ENCODE measurements at regions not wholly inside any gene's neighbourhood (a gene's known extent, or its start where the extent isn't known, plus 50 kb on each side); places are given as distances from the start of the nearest gene placed in this dataset.
A peak's percentile ranks its signal among the peaks of the same experiment; 100 is the strongest.

- TF ChIP-seq, protein P1, sequence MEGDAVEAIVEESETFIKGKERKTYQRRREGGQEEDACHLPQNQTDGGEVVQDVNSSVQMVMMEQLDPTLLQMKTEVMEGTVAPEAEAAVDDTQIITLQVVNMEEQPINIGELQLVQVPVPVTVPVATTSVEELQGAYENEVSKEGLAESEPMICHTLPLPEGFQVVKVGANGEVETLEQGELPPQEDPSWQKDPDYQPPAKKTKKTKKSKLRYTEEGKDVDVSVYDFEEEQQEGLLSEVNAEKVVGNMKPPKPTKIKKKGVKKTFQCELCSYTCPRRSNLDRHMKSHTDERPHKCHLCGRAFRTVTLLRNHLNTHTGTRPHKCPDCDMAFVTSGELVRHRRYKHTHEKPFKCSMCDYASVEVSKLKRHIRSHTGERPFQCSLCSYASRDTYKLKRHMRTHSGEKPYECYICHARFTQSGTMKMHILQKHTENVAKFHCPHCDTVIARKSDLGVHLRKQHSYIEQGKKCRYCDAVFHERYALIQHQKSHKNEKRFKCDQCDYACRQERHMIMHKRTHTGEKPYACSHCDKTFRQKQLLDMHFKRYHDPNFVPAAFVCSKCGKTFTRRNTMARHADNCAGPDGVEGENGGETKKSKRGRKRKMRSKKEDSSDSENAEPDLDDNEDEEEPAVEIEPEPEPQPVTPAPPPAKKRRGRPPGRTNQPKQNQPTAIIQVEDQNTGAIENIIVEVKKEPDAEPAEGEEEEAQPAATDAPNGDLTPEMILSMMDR (IDR thresholded peaks at IDR 0.05; ENCODE audit: borderline replicate concordance, extremely low read depth, insufficient read depth) = no peak
- Histone ChIP-seq H3K27me3 (ENCODE audit: control insufficient read depth, insufficient read depth, low read length) (no peaks in the 10 kb centered on the region), H3K4me1 (ENCODE audit: control insufficient read depth in 2 of 3, insufficient read depth in 2 of 3, low read depth in 1 of 3, low read length in 3 of 3) (no peaks in the 10 kb centered on the region), H3K4me3 (ENCODE audit: low read length in 3 of 3) (no peak overlapping the region), H3K9ac (ENCODE audit: low read length in 3 of 3) (no peak overlapping the region), H3K9me3 (ENCODE audit: control insufficient read depth in 2 of 3, insufficient read depth in 1 of 3, low read length in 3 of 3) (no peaks in the 10 kb centered on the region), H3K27ac (ENCODE audit: low read depth in 2 of 2, low read length in 2 of 2) (no peak overlapping the region), H3K36me3 (ENCODE audit: control insufficient read depth in 2 of 3, insufficient read depth in 3 of 3, low read length in 3 of 3) (no peaks in the 10 kb centered on the region)
- no peak for FAIRE-seq
- DNase-seq = no peak
- intact Hi-C loops (cut with DNase I) = no loop called here
These were observed 516.1 kb downstream of the NTRK2 start for GRCh38 chr9:85185486-85186217.

GRCh38 chr9:85182383-85182782, 512.9 kb downstream of the NTRK2 start:
- no peak for DNase-seq
- Histone ChIP-seq H3K4me3 (ENCODE audit: low read length in 3 of 3) (no peak overlapping the region), H3K9me3 (ENCODE audit: control insufficient read depth in 2 of 3, insufficient read depth in 1 of 3, low read length in 3 of 3) (no peaks in the 10 kb centered on the region), H3K27me3 (ENCODE audit: control insufficient read depth, insufficient read depth, low read length) (no peaks in the 10 kb centered on the region), H3K4me1 (ENCODE audit: control insufficient read depth in 2 of 3, insufficient read depth in 2 of 3, low read depth in 1 of 3, low read length in 3 of 3) (no peaks in the 10 kb centered on the region), H3K36me3 (ENCODE audit: control insufficient read depth in 2 of 3, insufficient read depth in 3 of 3, low read length in 3 of 3) (no peaks in the 10 kb centered on the region), H3K27ac (ENCODE audit: low read depth in 2 of 2, low read length in 2 of 2) (no peak overlapping the region), H3K9ac (ENCODE audit: low read length in 3 of 3) (no peak overlapping the region)
- intact Hi-C loops (cut with DNase I) = no loop called here
- TF ChIP-seq, protein P1 (IDR thresholded peaks at IDR 0.05; ENCODE audit: borderline replicate concordance, extremely low read depth, insufficient read depth) = no peak
- no peak for FAIRE-seq

DNA sequence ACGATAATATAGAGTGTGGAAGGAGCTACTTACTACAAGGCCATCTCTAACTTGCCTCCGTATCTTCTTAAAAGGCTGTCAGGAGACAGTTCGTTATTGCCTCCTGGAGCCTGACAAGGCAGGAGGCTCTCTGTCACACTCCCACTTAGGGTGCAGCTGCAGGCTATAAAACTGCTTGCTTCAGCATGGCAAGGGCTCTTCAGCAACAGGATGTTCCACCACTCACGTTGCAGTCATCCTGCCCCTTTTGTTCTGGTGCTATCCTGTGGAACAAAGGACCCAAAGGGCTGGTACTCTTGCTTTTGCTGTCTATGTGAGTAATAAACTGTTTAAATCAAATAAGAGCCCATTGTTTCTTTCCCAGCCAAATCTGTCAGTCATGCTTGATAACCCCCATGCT, 508.9 kb downstream of the NTRK2 start:
- Histone ChIP-seq H3K4me1 (ENCODE audit: control insufficient read depth in 2 of 3, insufficient read depth in 2 of 3, low read depth in 1 of 3, low read length in 3 of 3) (no peaks in the 10 kb centered on the region), H3K9ac (ENCODE audit: low read length in 3 of 3) (no peak overlapping the region), H3K27ac (ENCODE audit: low read depth in 2 of 2, low read length in 2 of 2) (no peak overlapping the region), H3K36me3 (ENCODE audit: control insufficient read depth in 2 of 3, insufficient read depth in 3 of 3, low read length in 3 of 3) (no peaks in the 10 kb centered on the region), H3K27me3 (ENCODE audit: control insufficient read depth, insufficient read depth, low read length) (no peaks in the 10 kb centered on the region), H3K9me3 (ENCODE audit: control insufficient read depth in 2 of 3, insufficient read depth in 1 of 3, low read length in 3 of 3) (no peaks in the 10 kb centered on the region), H3K4me3 (ENCODE audit: low read length in 3 of 3) (no peak overlapping the region)
- intact Hi-C loops (cut with DNase I) = no loop called here
- FAIRE-seq (no peak), DNase-seq (peak in 4 of 5 donors; percentile 79 to 91 (median 84))
- TF ChIP-seq, protein P1 (IDR thresholded peaks at IDR 0.05; ENCODE audit: borderline replicate concordance, extremely low read depth, insufficient read depth) = no peak

- H3K9ac ChIP-seq (ENCODE audit: low read length in 3 of 3) = no peak overlapping the region
- TF ChIP-seq, protein P1 (IDR thresholded peaks at IDR 0.05; ENCODE audit: borderline replicate concordance, extremely low read depth, insufficient read depth) = no peak
- DNase-seq (no peak), FAIRE-seq (no peak)
- no peak overlapping the region for H3K4me3 ChIP-seq (ENCODE audit: low read length in 3 of 3)
- no peaks in the 10 kb centered on the region for H3K27me3 ChIP-seq (ENCODE audit: control insufficient read depth, insufficient read depth, low read length)
- H3K27ac ChIP-seq (ENCODE audit: low read depth in 2 of 2, low read length in 2 of 2) = no peak overlapping the region
- H3K4me1 ChIP-seq (ENCODE audit: control insufficient read depth in 2 of 3, insufficient read depth in 2 of 3, low read depth in 1 of 3, low read length in 3 of 3) = no peaks in the 10 kb centered on the region
- intact Hi-C loops (cut with DNase I) = no loop called here
- no peaks in the 10 kb centered on the region for H3K36me3 ChIP-seq (ENCODE audit: control insufficient read depth in 2 of 3, insufficient read depth in 3 of 3, low read length in 3 of 3)
- H3K9me3 ChIP-seq (ENCODE audit: control insufficient read depth in 2 of 3, insufficient read depth in 1 of 3, low read length in 3 of 3) = peaks cover 0 to 4% (median 0%) of the 10 kb centered on the region in 3 donors
These were observed 504.4 kb downstream of the NTRK2 start for GRCh38 chr9:85173967-85174366.
